ENCODE measurements at regions not wholly inside any gene's neighbourhood (a gene's known extent, or its start where the extent isn't known, plus 50 kb on each side); places are given as distances from the start of the nearest gene placed in this dataset.
"Not testable (repeated sequence)": the region's sequence is repeated elsewhere in the genome, so short reads cannot be mapped to it uniquely, and the experiment has no call there.

- no peak overlapping the region for H3K4me3 Mint-ChIP-seq (ENCODE audit: unreplicated experiment)
- TF ChIP-seq CTCF (IDR thresholded peaks at IDR 0.05), result no peak
- H3K9me3 Mint-ChIP-seq (ENCODE audit: low read depth), result no peaks in the 10 kb centered on the region
- no peak for DNase-seq (ENCODE audit: low spot score)
- peaks cover 23% of the 10 kb centered on the region for H3K4me1 Mint-ChIP-seq (ENCODE audit: low read depth)
- no peaks in the 10 kb centered on the region for H3K27me3 Mint-ChIP-seq (ENCODE audit: low read depth)
- H3K36me3 Mint-ChIP-seq (ENCODE audit: low read depth), result no peaks in the 10 kb centered on the region
- H3K27ac Mint-ChIP-seq (ENCODE audit: unreplicated experiment), result peak overlapping the region; percentile 81
Measured at GRCh38 chr5:74446725-74447241, 193.7 kb downstream of the ENC1 start.

GRCh38 chr5:74442466-74442865 lies 198.1 kb downstream of the ENC1 start:
- Mint-ChIP-seq H3K36me3 (ENCODE audit: low read depth) (no peaks in the 10 kb centered on the region), H3K9me3 (ENCODE audit: low read depth) (peaks cover under 1% of the 10 kb centered on the region), H3K4me3 (ENCODE audit: unreplicated experiment) (no peak overlapping the region), H3K27me3 (ENCODE audit: low read depth) (no peaks in the 10 kb centered on the region), H3K4me1 (ENCODE audit: low read depth) (peaks cover 18% of the 10 kb centered on the region), H3K27ac (ENCODE audit: unreplicated experiment) (no peak overlapping the region)
- peak; percentile 20 for TF ChIP-seq CTCF (IDR thresholded peaks at IDR 0.05)
- DNase-seq (ENCODE audit: low spot score), result no peak

- Mint-ChIP-seq H3K27me3 (ENCODE audit: low read depth) (no peaks in the 10 kb centered on the region), H3K9me3 (ENCODE audit: low read depth) (peaks cover 5% of the 10 kb centered on the region), H3K36me3 (ENCODE audit: low read depth) (no peaks in the 10 kb centered on the region), H3K27ac (ENCODE audit: unreplicated experiment) (no peak overlapping the region), H3K4me3 (ENCODE audit: unreplicated experiment) (no peak overlapping the region), H3K4me1 (ENCODE audit: low read depth) (peaks cover 9% of the 10 kb centered on the region)
- no peak for TF ChIP-seq CTCF (IDR thresholded peaks at IDR 0.05)
- DNase-seq (ENCODE audit: low spot score), result no peak
Measured at GRCh38 chr5:74441616-74442015, 198.9 kb downstream of the ENC1 start.

- DNase-seq (ENCODE audit: low spot score), result no peak
- H3K27ac Mint-ChIP-seq (ENCODE audit: unreplicated experiment), result no peak overlapping the region
- no peak overlapping the region for H3K4me3 Mint-ChIP-seq (ENCODE audit: unreplicated experiment)
- H3K9me3 Mint-ChIP-seq (ENCODE audit: low read depth), result peaks cover 8% of the 10 kb centered on the region
- H3K4me1 Mint-ChIP-seq (ENCODE audit: low read depth), result peaks cover 6% of the 10 kb centered on the region
- H3K27me3 Mint-ChIP-seq (ENCODE audit: low read depth), result no peaks in the 10 kb centered on the region
- no peaks in the 10 kb centered on the region for H3K36me3 Mint-ChIP-seq (ENCODE audit: low read depth)
- no peak for TF ChIP-seq CTCF (IDR thresholded peaks at IDR 0.05)
Measured at GRCh38 chr5:74440341-74440740, 200.2 kb downstream of the ENC1 start.

- not testable (repeated sequence) for DNase-seq (ENCODE audit: low spot score); H3K4me3 Mint-ChIP-seq (ENCODE audit: unreplicated experiment); H3K36me3 Mint-ChIP-seq (ENCODE audit: low read depth); H3K27ac Mint-ChIP-seq (ENCODE audit: unreplicated experiment); H3K9me3 Mint-ChIP-seq (ENCODE audit: low read depth); H3K27me3 Mint-ChIP-seq (ENCODE audit: low read depth)
- peaks cover 22% of the 10 kb centered on the region for H3K4me1 Mint-ChIP-seq (ENCODE audit: low read depth)
Measured at GRCh38 chr5:74437870-74438269, 202.7 kb downstream of the ENC1 start.
